ENCODE measurements at regions not wholly inside any gene's neighbourhood (a gene's known extent, or its start where the extent isn't known, plus 50 kb on each side); places are given as distances from the start of the nearest gene placed in this dataset.

DNA sequence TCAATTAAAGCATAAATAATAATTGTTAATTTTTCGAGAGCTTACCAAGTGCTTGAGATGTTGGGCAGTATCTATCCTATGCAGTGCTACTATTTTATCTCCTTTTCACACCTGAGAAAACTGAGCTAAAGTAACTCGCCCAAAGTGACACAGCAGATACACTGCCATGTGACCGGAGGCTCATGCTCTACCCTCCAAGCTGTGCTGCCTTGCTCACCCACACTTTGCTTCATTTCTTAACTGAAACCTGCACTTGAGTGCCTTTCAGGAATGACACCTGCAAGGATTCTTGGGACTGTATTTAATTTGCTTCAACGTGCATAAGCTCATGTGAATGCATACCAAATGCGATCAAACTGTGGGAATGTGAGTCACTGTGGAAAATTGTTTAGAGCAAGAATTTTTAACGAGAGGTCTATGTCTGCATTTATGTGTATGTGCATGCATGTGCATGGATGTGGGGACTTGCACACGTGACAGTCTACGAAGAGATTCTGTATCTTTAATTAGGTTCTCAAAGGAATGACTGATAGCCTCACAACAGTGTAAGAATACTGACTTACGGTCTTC, 119.2 kb downstream of the ADCYAP1R1 start:
- Histone ChIP-seq H3K4me3 (ENCODE audit: low read length) (no peak overlapping the region), H3K27ac (ENCODE audit: low read depth, low read length) (no peak overlapping the region), H3K9me3 (ENCODE audit: control insufficient read depth, insufficient read depth, low read length) (no peaks in the 10 kb centered on the region), H3K9me2 (replicated peaks; ENCODE audit: control insufficient read depth, low read length) (no peaks in the 10 kb centered on the region), H4K20me1 (ENCODE audit: control insufficient read depth, insufficient read depth, low read depth, low read length) (no peaks in the 10 kb centered on the region), H3K27me3 (ENCODE audit: control insufficient read depth, low read length) (no peaks in the 10 kb centered on the region), H3K4me2 (ENCODE audit: low read length) (no peak overlapping the region), H3K79me2 (ENCODE audit: control insufficient read depth, low read length) (no peaks in the 10 kb centered on the region), H3K4me1 (ENCODE audit: control insufficient read depth, low read length) (no peaks in the 10 kb centered on the region), H3F3A (ENCODE audit: control insufficient read depth, insufficient read depth) (no peaks in the 10 kb centered on the region), H3K36me3 (ENCODE audit: control insufficient read depth, low read length) (no peaks in the 10 kb centered on the region)
- TF ChIP-seq EZH2phosphoT487 (IDR thresholded peaks at IDR 0.05; ENCODE audit: borderline replicate concordance, low read length): no peak
- TF ChIP-seq, protein P1, sequence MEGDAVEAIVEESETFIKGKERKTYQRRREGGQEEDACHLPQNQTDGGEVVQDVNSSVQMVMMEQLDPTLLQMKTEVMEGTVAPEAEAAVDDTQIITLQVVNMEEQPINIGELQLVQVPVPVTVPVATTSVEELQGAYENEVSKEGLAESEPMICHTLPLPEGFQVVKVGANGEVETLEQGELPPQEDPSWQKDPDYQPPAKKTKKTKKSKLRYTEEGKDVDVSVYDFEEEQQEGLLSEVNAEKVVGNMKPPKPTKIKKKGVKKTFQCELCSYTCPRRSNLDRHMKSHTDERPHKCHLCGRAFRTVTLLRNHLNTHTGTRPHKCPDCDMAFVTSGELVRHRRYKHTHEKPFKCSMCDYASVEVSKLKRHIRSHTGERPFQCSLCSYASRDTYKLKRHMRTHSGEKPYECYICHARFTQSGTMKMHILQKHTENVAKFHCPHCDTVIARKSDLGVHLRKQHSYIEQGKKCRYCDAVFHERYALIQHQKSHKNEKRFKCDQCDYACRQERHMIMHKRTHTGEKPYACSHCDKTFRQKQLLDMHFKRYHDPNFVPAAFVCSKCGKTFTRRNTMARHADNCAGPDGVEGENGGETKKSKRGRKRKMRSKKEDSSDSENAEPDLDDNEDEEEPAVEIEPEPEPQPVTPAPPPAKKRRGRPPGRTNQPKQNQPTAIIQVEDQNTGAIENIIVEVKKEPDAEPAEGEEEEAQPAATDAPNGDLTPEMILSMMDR (IDR thresholded peaks at IDR 0.05; ENCODE audit: low read depth, low read length, poor library complexity, severe bottlenecking): no peak
